ENCODE measurements at regions not wholly inside any gene's neighbourhood (a gene's known extent, or its start where the extent isn't known, plus 50 kb on each side); places are given as distances from the start of the nearest gene placed in this dataset.
"Not testable (repeated sequence)": the region's sequence is repeated elsewhere in the genome, so short reads cannot be mapped to it uniquely, and the experiment has no call there.

DNA sequence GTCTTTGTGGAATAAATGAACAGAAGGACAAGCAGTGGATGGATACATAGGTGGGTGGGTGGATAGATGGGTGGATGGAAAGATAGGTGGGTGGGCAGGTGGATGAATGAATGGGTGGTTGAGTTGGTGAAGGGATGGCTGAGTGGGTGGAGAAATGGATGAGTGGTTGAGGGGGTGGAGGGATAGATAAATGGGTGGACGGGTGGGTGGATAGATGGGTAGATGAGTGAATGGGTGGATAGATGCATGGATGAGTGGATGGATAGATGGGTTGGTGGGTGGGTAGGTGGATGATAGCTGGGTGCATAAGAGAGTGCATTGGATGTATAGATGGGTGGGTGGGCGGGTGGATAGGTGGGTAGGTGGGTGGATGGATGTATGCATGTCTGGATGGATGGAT is 63.5 kb downstream of the UNC93B1 start:
- ATAC-seq, H3K4me3 Mint-ChIP-seq, H3K4me1 Mint-ChIP-seq, H3K27ac Mint-ChIP-seq, H3K9me3 Mint-ChIP-seq, H3K36me3 Mint-ChIP-seq: not testable (repeated sequence)
- peaks cover 18% of the 10 kb centered on the region for H3K27me3 Mint-ChIP-seq

DNA sequence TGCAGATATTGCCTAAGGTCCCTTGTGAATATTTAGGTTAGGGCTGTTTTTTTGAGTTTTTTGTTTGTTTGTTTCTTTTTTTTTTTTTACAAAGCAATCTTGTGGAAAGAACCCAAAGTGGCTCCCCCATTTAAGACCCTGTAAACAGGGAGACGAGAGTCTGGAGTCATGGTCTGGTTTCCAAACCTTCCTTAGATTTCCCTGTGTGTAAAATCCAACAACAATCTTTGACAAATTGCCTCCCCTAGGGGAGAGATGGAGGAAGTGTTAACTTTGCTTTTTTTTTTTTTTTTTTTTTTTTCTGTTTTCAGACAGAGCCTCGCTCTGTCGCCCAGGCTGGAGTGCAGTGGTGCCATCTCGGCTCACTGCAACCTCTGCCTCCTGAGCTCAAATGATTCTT is 64.9 kb downstream of the UNC93B1 start:
- H3K27ac Mint-ChIP-seq, H3K36me3 Mint-ChIP-seq, H3K4me3 Mint-ChIP-seq, ATAC-seq, H3K4me1 Mint-ChIP-seq, H3K9me3 Mint-ChIP-seq: not testable (repeated sequence)
- peaks cover 26% of the 10 kb centered on the region for H3K27me3 Mint-ChIP-seq

DNA sequence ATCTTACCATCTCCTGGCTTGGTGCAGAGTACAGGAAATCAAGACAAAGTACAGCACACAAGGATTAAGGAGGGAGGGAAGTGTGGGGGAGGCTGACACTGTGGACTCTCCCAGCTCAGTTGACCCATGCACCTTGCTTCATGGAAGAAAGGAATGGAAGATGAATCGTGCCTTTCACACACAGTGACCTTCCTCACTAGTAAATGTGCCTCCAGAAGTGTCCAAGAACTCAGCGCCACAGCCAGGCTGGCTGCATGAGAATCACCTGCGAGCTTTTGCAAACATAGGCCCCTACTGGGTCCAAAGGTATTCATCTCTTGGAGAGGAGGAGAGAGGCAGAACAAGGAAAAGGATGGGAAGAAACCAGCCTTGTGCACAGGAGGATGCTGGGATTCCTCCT is 65.5 kb downstream of the UNC93B1 start:
- ATAC-seq, H3K27ac Mint-ChIP-seq, H3K4me1 Mint-ChIP-seq, H3K9me3 Mint-ChIP-seq, H3K4me3 Mint-ChIP-seq, H3K36me3 Mint-ChIP-seq: not testable (repeated sequence)
- H3K27me3 Mint-ChIP-seq, result peaks cover 32% of the 10 kb centered on the region

DNA sequence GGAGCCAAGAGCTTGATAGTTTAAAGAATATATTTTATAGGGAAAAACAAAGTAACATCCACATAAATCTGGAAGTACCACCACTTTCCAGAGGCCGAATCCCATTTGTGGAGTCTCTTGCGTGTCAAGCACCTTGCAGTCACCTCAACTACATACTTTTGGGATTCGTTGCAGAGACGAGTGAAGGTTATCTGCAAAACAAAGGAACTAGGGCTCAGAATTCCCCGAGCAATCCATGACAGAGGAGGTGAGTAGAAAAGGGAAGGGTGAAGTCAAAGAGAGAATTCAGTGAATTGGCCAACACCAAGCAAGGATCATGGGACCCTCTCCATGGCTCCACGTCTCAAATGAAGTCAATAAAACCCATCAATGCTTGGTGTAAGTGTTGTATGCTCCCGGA is 80.3 kb downstream of the UNC93B1 start:
- peaks cover 62% of the 10 kb centered on the region for H3K27me3 Mint-ChIP-seq
- not testable (repeated sequence) for H3K27ac Mint-ChIP-seq, H3K9me3 Mint-ChIP-seq, H3K4me1 Mint-ChIP-seq, H3K36me3 Mint-ChIP-seq, ATAC-seq, H3K4me3 Mint-ChIP-seq

DNA sequence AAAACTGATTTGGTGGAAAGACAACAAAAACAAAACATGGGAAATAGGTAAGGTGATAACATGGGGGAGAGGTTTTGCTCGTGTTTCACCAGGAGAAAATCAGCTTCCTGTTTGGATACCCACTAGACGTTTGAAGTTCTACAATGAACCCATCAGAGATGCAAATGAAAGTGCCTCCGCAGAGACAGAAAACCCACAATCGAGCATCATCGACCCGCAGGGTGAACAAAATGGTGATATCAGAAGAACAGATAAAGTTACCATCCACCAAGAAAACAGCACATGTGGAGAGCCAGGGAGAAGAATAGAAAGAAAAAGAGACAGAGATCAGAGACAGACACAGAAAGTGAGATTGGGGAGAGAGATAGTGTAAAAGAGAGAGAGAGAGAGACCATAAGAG is 83.4 kb downstream of the UNC93B1 start:
- H3K4me3 Mint-ChIP-seq, ATAC-seq, H3K4me1 Mint-ChIP-seq, H3K9me3 Mint-ChIP-seq, H3K27ac Mint-ChIP-seq, H3K36me3 Mint-ChIP-seq: not testable (repeated sequence)
- peaks cover 51% of the 10 kb centered on the region for H3K27me3 Mint-ChIP-seq

DNA sequence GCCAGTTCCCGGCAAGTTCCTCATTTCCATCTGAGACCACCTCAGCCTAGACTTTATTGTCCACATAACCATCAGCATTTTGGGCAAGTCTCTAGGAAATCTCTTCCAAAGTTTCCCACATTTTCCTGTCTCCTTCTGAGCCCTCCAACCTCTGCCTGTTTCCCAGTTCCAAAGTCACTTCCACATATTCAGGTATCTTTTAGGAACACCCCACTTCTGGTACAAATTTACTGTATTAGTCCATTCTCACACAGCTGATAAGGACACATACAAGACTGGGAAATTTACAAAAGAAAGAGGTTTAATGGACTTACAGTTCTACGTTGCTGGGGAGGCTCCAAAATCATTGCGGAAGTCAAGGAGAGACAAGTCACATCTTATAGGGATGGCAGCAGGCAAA is 91.7 kb downstream of the UNC93B1 start:
- H3K27ac Mint-ChIP-seq, H3K9me3 Mint-ChIP-seq, H3K4me1 Mint-ChIP-seq, H3K4me3 Mint-ChIP-seq, H3K36me3 Mint-ChIP-seq, ATAC-seq: not testable (repeated sequence)
- peaks cover 69% of the 10 kb centered on the region for H3K27me3 Mint-ChIP-seq

DNA sequence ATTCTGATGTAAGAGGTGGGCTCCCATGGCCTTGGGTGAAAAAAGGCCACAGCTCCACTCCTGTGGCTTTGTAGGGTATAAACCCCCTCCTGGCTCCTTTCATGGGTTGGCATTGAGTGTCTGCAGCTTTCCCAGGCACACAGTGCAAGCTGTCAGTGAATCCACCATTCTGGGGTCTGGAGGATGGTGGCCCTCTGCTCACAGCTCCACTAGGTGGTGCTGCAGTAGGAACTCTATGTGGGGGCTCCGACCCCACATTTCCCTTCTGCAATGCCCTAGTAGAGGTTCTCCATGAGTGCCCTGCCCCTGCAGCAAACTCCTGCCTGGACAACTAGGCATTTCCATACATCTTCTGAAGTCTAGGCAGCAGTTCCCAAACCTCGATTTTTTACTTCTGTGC is 92.7 kb downstream of the UNC93B1 start:
- peaks cover 69% of the 10 kb centered on the region for H3K27me3 Mint-ChIP-seq
- not testable (repeated sequence) for H3K9me3 Mint-ChIP-seq, H3K27ac Mint-ChIP-seq, H3K4me3 Mint-ChIP-seq, H3K36me3 Mint-ChIP-seq, ATAC-seq, H3K4me1 Mint-ChIP-seq

DNA sequence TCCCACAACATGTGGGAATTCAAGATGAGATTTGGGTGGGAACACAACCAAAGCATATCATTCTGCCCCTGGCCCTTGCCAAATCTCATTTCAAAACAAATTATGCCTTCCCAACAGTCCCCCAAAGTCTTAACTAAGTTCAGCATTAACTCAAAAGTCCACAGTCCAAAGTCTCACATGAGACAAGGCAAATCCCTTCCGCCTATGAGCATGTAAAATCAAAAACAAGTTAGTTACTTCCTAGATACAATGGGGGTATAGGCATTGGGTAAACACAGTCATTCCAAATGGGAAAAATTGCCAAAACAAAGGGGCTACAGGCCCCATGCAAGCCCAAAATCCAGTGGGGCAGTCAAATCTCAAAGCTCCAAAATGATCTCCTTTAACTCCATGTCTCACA is 93.1 kb downstream of the UNC93B1 start:
- H3K4me1 Mint-ChIP-seq, H3K9me3 Mint-ChIP-seq, H3K27ac Mint-ChIP-seq, H3K36me3 Mint-ChIP-seq, ATAC-seq, H3K4me3 Mint-ChIP-seq: not testable (repeated sequence)
- peaks cover 67% of the 10 kb centered on the region for H3K27me3 Mint-ChIP-seq

DNA sequence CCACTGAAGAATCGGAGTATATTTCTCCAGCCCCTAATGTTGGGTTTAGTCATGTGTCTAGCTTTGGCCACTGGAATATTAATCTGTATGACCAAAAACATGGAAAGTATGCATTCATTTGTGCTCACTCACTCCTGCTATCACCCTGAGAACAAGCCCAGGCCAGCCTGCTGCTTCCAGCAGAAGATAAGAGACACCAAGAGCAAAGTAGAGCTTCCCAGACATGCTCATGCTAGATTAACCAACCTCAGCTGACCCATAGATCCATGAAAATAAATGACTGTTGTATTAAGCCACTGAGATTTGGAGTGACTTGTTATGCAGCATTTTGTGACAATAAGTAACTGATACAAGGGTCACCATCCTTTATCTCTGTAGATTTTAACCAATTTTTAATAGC is 96.9 kb downstream of the UNC93B1 start:
- H3K9me3 Mint-ChIP-seq, ATAC-seq, H3K36me3 Mint-ChIP-seq, H3K4me3 Mint-ChIP-seq, H3K4me1 Mint-ChIP-seq, H3K27ac Mint-ChIP-seq: not testable (repeated sequence)
- H3K27me3 Mint-ChIP-seq, result peaks cover 53% of the 10 kb centered on the region

DNA sequence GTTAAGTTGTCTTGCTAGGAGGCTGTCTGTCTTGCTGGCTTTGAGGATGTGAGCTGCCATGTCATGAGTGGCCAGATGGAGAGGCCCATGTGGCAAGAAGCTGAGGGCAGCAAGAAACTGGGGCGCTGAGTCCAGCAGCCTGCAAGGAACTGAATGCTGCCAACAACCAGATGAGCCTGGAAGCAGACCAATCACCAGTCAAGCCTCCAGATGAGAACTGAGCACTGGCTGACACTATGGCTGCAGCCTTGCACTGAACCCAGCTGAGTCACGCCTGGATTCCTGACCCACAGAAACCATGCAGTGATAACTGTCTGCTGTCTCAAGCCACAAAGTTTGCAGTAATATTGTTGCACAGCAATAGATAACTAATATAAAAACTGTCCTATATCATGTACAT is 104.4 kb downstream of the UNC93B1 start:
- not testable (repeated sequence) for H3K4me3 Mint-ChIP-seq, H3K27me3 Mint-ChIP-seq, ATAC-seq, H3K4me1 Mint-ChIP-seq, H3K27ac Mint-ChIP-seq, H3K36me3 Mint-ChIP-seq, H3K9me3 Mint-ChIP-seq

DNA sequence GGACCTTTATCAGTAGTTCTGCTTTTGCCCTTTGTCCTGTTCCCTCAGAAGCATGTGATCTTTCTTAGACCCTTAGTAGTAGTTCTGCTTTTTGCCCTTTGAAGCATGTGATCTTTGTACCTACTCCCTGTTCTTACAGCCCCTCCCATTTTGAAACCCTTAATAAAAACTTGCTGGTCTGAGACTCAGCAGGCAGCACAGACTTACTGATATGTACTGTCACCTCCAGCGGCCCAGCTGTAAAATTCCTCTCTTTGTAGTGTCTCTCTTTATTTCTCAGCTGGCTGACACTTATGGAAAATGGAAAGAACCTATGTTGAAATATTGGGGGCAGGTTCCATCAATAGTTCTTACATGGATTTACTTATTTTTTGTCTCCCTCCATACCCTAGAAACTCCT is 110.4 kb downstream of the UNC93B1 start:
- H3K36me3 Mint-ChIP-seq, H3K9me3 Mint-ChIP-seq, ATAC-seq, H3K27ac Mint-ChIP-seq, H3K4me1 Mint-ChIP-seq, H3K4me3 Mint-ChIP-seq, H3K27me3 Mint-ChIP-seq: not testable (repeated sequence)

DNA sequence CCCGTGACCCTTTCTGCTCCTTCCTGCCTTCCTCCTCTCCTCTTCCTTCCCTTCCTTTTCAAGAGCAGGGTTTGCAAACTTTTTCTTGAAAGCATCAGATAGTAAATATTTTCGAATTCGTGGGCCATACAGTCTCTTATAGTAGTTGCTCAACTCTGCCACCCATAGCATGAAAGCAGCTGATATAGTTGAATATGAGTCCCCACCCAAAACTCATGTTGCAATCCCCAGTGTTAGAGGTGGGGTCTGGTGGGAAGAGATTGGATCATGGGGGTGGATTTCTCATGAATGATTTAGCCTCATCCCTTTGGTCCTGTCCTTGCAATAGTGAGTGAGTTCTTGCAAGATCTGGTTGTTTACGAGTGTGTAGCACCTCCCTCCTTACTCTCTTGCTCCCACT is 114.3 kb downstream of the UNC93B1 start:
- H3K36me3 Mint-ChIP-seq, H3K4me3 Mint-ChIP-seq, H3K4me1 Mint-ChIP-seq, H3K27ac Mint-ChIP-seq, ATAC-seq, H3K9me3 Mint-ChIP-seq: not testable (repeated sequence)
- peaks cover 39% of the 10 kb centered on the region for H3K27me3 Mint-ChIP-seq

DNA sequence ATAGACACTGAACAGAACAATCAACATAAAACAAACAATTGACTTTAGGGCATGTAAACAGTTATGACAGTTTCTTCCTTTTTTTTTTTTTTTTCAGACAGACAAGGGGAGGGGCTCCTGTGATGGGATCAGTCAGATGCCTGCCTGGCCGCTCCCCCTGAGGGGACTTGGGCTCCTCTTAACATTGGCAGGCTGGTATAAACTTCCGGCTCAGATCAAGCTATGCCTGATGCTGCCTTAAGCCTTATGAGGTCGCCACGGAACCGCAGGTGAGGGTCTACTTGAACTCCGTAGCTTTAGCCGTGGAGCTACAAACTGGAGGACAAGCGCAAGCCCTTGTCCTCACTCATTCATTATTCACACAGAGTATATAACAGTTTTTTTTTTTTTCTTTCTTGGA is 115.8 kb downstream of the UNC93B1 start:
- not testable (repeated sequence) for H3K36me3 Mint-ChIP-seq, H3K27ac Mint-ChIP-seq, H3K4me3 Mint-ChIP-seq, ATAC-seq, H3K9me3 Mint-ChIP-seq, H3K4me1 Mint-ChIP-seq
- peaks cover 54% of the 10 kb centered on the region for H3K27me3 Mint-ChIP-seq

DNA sequence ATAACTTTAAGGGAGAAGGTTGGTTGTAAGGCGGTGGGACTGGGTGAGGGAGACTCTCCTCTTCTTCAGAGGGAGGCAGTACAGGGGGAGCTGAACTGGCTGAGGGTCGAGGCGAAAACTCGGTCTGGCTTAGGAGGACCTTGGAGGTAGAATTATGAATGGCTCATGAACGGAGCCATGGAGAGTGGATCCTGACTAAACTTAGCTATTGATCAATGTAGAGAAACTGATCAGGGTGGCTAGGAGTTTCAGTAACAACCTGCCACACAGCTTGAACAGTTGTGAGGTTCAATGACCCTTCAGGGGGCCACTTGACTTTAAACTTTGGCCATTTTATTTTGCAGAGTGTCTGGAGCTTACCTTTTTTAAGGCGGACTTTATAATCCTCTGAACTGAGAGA is 117.2 kb downstream of the UNC93B1 start:
- H3K4me3 Mint-ChIP-seq, result not testable (repeated sequence)

DNA sequence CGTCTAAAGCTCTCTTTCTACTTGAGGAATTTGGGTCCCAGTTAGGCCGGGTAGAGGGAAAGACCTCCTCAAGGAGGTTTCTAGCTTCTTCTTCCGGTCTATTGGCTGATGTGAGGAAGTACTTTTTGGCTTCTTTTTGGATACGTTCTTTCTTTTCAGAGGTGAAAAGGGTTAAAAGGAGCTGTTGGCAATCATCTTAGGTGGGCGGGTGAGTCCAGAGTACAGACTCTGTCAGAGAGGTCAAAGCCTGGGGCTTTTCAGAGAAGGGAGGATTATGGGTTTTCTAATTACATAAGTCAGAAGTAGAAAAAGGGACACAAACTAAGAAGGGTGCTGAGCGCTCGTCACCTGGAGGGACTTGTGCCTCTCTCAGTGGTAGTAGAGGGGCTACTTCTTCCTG is 117.7 kb downstream of the UNC93B1 start:
- not testable (repeated sequence) for H3K36me3 Mint-ChIP-seq, H3K9me3 Mint-ChIP-seq, H3K4me1 Mint-ChIP-seq, ATAC-seq, H3K27ac Mint-ChIP-seq, H3K4me3 Mint-ChIP-seq
- H3K27me3 Mint-ChIP-seq, result peaks cover 56% of the 10 kb centered on the region

More for the DNA sequence above, 117.2 kb downstream of the UNC93B1 start:
- ATAC-seq, H3K27ac Mint-ChIP-seq, H3K36me3 Mint-ChIP-seq, H3K4me1 Mint-ChIP-seq, H3K9me3 Mint-ChIP-seq: not testable (repeated sequence)
- peaks cover 56% of the 10 kb centered on the region for H3K27me3 Mint-ChIP-seq

DNA sequence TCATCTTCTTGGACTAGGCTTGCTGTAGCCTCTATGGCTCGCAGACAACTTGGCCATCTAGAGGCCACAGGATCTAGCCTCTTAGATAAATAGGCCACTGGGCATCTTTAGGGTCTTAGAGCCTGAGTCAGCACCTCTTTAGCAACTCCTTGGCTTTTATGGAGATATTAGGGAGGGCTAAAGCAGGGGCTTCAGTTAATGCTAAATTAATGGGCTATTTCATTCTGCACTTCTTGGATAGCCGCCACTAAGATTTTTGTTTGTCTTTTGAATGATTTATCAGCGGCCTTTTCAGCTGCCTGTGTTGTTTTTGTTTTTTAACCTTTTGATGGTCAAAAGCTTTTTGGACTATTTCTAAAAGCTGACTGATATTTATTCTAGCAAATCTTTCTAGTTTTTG is 118.3 kb downstream of the UNC93B1 start:
- not testable (repeated sequence) for ATAC-seq, H3K4me1 Mint-ChIP-seq, H3K4me3 Mint-ChIP-seq, H3K36me3 Mint-ChIP-seq, H3K27ac Mint-ChIP-seq, H3K9me3 Mint-ChIP-seq
- H3K27me3 Mint-ChIP-seq, result peaks cover 50% of the 10 kb centered on the region

DNA sequence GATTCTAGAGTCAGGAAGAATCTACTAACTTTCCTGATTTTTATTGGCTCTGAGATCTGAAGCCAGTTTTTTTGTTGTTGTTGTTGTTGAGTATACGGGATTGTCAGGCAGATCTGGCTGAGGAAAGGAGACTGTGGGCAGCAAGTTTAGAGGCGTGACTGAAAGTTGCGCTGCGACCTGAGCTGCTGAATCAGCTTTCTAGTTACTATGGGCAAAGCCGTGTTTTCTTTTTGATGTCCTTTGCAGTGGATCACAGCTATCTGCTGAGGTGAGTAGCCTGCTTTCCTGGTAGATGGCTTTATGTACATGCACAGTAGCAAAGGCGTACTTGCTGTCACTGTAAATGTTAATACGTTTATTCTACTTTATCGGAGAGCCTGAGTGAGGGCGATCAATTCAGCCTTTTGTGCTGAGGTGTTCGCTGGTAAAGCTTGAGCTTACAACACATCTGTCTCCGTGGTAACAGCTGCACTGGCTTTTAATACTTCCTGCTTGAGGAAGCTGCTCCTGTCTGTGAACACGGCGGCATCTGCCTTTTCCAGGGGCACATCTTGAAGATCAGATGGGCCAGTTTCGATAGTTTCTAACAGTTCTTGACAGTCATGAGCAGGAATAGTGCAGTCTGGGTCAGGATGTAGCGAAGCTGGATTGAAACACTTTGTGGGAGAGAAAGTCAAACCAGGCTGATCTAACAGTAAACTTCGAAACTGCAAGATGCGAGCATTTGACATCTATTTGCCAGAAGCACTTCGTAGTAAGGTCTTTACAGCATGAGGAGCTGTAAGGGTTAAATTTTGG is 118.9 kb downstream of the UNC93B1 start:
- H3K4me1 Mint-ChIP-seq, H3K9me3 Mint-ChIP-seq, ATAC-seq, H3K27ac Mint-ChIP-seq, H3K36me3 Mint-ChIP-seq, H3K4me3 Mint-ChIP-seq: not testable (repeated sequence)
- peaks cover 49% of the 10 kb centered on the region for H3K27me3 Mint-ChIP-seq

Measured in stimulated activated memory B cell treated with anti-CD40 and anti-IgM and Interleukin-4, amounts not matched to agents 10 μg/mL and 1 μg/mL and 100 μg/mL, for 72 hours (primary cell).